ENCODE measurements at regions not wholly inside any gene's neighbourhood (a gene's known extent, or its start where the extent isn't known, plus 50 kb on each side); places are given as distances from the start of the nearest gene placed in this dataset.

DNA sequence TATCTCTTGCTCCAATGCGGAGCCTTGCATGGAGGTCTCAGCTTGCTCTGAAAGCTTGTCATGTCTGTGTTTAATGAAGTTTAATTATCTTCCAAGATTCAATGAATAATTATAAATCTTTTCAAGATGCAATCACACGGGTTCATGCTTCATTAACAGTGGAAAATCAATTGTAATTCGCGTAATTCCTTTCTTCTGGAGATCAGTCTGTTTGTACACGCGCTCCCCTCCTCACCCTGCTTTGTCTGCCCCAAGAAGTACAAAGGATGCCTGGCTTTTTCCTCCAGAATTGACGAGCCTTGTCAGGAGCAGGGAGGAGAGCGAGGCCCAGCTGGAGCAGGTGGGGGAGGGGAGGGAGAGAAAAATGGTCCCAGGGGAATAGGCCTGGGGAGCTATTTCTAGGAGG lies 65.0 kb upstream of the DISP3 start:
- no peak for DNase-seq
- Mint-ChIP-seq H3K27me3 (peaks cover 12 to 13% of the 10 kb centered on the region in 2 donors), H3K36me3 (no peaks in the 10 kb centered on the region), H3K27ac (no peak overlapping the region), H3K4me1 (peaks cover 0 to 3% of the 10 kb centered on the region in 2 donors), H3K4me3 (no peak overlapping the region), H3K9me3 (no peaks in the 10 kb centered on the region)
- no peak for ATAC-seq (replicated peaks)

DNA sequence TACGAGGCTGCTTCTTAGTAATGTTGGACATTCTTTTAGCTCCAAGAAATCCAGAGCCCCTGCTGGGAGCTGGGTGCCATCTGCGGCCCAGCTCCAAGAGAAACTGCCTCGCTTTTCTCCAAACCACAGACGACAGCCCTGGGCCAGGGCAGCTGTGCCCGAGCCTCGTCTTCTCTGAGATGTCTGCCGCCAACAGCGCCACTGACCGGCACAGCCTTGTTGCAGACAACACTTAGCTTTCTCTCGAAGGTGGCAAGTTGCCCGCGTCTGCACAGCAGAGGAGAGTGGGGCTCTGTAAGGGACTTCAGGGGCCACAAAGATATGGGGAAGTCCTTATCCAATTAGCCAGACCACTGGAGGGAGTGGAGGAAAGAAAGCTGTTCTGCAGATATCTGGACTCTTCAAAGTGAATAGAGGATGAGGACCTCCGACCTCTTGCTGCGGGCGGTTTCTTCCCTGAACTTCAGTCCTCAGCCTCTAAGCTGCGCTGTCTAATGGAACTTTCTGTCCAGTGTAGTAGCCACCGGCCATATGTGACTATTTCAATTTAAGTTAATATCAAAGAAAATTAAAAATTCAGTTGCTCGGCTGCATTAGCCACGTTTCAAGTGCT lies 63.9 kb upstream of the DISP3 start:
- DNase-seq: no peak
- Mint-ChIP-seq H3K27ac (no peak overlapping the region), H3K9me3 (no peaks in the 10 kb centered on the region)

DNA sequence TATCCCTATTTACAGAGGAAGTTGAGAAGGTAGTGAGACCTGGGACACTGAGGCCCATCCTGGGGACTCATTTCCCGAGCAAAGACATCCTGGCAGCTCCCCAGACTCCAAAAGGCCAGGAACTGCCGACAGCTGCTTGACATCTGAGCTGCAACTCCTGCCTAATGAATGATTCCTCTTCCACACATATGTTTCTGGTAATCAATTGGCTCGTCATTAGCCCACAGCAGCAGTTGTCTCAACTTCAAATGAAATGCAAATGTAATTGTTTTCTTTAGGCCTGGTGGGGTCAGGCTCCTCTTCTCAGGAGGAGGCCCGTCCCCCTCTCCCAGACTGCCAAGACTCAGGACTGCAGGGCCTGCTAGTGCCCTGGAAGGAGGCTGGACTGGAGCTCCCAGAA lies 61.8 kb upstream of the DISP3 start:
- no peaks in the 10 kb centered on the region for H3K9me3 Mint-ChIP-seq
- ATAC-seq (replicated peaks) (no peak), DNase-seq (no peak)
- H3K27me3 Mint-ChIP-seq: peaks cover 29 to 34% of the 10 kb centered on the region in 2 donors
- no peak overlapping the region for H3K4me3 Mint-ChIP-seq
- no peaks in the 10 kb centered on the region for H3K4me1 Mint-ChIP-seq
- no peak overlapping the region for H3K27ac Mint-ChIP-seq
- no peaks in the 10 kb centered on the region for H3K36me3 Mint-ChIP-seq

More for the DNA sequence above, 63.9 kb upstream of the DISP3 start:
- Mint-ChIP-seq H3K36me3 (no peaks in the 10 kb centered on the region), H3K4me3 (no peak overlapping the region), H3K4me1 (no peaks in the 10 kb centered on the region), H3K27me3 (peaks cover 14 to 17% of the 10 kb centered on the region in 2 donors)
- no peak for ATAC-seq (replicated peaks)

DNA sequence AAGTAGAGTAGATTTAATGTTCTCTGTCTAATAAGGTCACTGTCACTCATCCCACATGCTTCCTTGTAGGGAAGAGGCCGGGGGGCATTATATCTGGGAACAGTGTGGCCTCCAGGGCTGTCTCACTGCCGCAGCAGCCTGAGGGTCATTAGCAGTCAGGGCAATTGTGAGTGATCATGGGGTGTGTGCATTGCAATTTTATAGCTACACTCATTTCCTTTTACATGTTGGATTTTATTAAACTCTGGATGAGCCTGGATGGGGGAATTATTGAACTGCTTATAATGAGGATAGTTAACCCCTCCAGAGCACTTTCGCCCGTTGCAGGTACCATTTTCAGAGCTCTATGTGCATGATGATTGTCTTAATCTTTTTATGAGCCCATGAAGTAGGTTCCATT lies 60.9 kb upstream of the DISP3 start:
- Mint-ChIP-seq H3K9me3 (no peaks in the 10 kb centered on the region), H3K4me1 (no peaks in the 10 kb centered on the region), H3K27me3 (peaks cover 30 to 34% of the 10 kb centered on the region in 2 donors), H3K27ac (no peak overlapping the region), H3K4me3 (no peak overlapping the region), H3K36me3 (no peaks in the 10 kb centered on the region)
- DNase-seq: no peak
- no peak for ATAC-seq (replicated peaks)

DNA sequence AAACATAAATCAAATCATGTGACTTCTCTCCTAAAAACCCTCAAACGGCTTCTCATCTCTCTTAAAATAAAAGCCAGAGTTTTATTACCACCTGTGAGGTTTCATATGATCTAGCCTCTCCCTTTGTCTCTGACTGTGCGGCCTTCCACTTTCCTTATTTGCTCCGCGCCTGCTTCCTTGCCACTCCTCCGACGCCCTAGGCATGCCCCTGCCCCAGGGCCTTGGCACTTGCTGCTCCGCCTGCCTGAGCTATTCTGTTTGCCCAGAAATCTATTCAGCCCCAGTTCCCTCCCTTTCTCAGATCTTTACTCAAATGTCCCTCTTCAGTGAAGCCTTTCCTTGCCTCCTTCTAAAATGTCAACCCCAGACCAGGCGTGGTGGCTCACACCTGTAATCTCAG lies 57.5 kb upstream of the DISP3 start:
- no peak for ATAC-seq (replicated peaks)
- H3K9me3 Mint-ChIP-seq: peaks cover 0 to 2% of the 10 kb centered on the region in 2 donors
- H3K36me3 Mint-ChIP-seq: no peaks in the 10 kb centered on the region
- no peak overlapping the region for H3K4me3 Mint-ChIP-seq
- no peak for DNase-seq
- H3K27me3 Mint-ChIP-seq: peaks cover 25 to 28% of the 10 kb centered on the region in 2 donors
- no peaks in the 10 kb centered on the region for H3K4me1 Mint-ChIP-seq
- no peak overlapping the region for H3K27ac Mint-ChIP-seq

DNA sequence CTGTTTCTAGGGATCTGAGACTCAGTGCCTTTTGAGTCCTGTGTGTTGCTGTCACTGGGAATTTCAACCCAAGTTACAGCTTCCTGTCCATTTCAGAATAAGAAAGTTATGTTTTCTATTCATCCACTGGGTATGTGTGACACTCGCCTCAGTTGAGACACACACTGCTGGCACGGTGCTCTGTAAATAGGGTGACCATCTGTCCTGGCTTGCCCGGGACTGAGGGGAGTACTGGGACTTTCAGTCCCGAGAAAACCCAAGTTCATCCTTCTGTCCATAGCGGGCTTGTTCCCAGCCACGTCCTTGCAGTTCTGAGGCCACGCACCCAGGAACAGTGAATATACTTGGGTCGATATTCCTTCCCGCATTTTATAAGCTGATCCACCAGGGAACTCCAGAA lies 56.3 kb upstream of the DISP3 start:
- no peak overlapping the region for H3K27ac Mint-ChIP-seq
- ATAC-seq (replicated peaks): no peak
- H3K9me3 Mint-ChIP-seq: peaks cover 0 to 2% of the 10 kb centered on the region in 2 donors
- H3K36me3 Mint-ChIP-seq: no peaks in the 10 kb centered on the region
- no peak for DNase-seq
- no peaks in the 10 kb centered on the region for H3K4me1 Mint-ChIP-seq
- no peak overlapping the region for H3K4me3 Mint-ChIP-seq
- H3K27me3 Mint-ChIP-seq: peaks cover 21 to 22% of the 10 kb centered on the region in 2 donors

DNA sequence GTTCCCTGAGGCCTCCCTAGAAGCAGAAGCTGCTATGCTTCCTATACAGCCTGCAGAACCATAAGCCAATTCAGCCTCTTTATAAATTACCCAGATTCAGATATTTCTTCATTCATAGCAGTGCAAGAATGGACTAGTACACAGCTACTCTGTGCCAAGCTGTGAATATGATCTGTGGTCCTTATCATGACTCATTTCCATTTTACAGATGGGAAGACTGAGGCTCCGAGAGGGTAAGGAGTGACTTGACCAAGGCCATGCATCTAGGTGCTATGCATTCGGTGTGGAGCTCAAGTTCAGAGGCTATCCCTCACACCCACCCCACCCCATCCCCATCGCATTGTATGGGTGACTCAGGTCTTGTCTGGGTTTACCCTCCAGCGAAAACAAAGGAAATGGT lies 52.3 kb upstream of the DISP3 start:
- H3K9me3 Mint-ChIP-seq: peaks cover 0 to 2% of the 10 kb centered on the region in 2 donors
- H3K27ac Mint-ChIP-seq: no peak overlapping the region
- H3K4me1 Mint-ChIP-seq: peaks cover 0 to 2% of the 10 kb centered on the region in 2 donors
- H3K4me3 Mint-ChIP-seq: no peak overlapping the region
- H3K36me3 Mint-ChIP-seq: no peaks in the 10 kb centered on the region
- no peak for DNase-seq
- no peak for ATAC-seq (replicated peaks)
- peaks cover 1 to 9% of the 10 kb centered on the region in 2 donors for H3K27me3 Mint-ChIP-seq

DNA sequence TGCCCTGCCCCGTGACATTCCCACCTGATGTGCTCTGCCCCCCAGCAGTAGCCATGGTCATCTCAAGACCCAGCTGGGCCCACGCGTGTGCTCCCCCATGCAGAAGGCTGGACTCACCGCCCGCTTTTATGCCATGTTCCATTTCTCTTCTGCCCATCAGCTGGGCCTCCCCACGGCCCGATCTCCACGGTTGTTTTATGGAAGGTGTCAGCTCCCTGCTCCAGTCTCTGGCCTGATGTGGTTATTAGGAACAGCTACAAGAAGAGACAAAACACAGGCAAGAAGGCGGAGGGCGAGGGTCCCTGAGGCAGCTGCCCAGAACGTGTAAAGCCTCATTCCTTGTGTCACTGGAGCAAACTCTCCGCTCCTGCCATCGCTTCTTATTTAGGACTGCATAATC lies 50.2 kb upstream of the DISP3 start:
- H3K4me1 Mint-ChIP-seq: peaks cover 0 to 2% of the 10 kb centered on the region in 2 donors
- H3K36me3 Mint-ChIP-seq: no peaks in the 10 kb centered on the region
- no peak overlapping the region for H3K4me3 Mint-ChIP-seq
- DNase-seq: no peak
- H3K9me3 Mint-ChIP-seq: peaks cover 0 to 2% of the 10 kb centered on the region in 2 donors
- no peak overlapping the region for H3K27ac Mint-ChIP-seq
- ATAC-seq (replicated peaks): no peak
- peaks cover 0 to 5% of the 10 kb centered on the region in 2 donors for H3K27me3 Mint-ChIP-seq

All from stimulated activated naive B cell treated with anti-CD40 and anti-IgM and Interleukin-4, amounts not matched to agents 10 μg/mL and 1 μg/mL and 100 μg/mL, for 72 hours (primary cell).